Naive B cell (primary cell): ENCODE measurements at regions not wholly inside any gene's neighbourhood (a gene's known extent, or its start where the extent isn't known, plus 50 kb on each side); places are given as distances from the start of the nearest gene placed in this dataset.
"Not testable (repeated sequence)": the region's sequence is repeated elsewhere in the genome, so short reads cannot be mapped to it uniquely, and the experiment has no call there.

Source experiments
- ATAC-seq, 2 donors: fragments of 150-1000 bp; cut with Tn5 transposase; 2 replicates each; pipeline ENCODE4 v1.10.0; 2021; ENCODE audit warnings: low read depth in 2 of 2, mild to moderate bottlenecking in 2 of 2, moderate library complexity in 2 of 2
- DNase-seq: peaks from one replicate; pipeline ENCODE4 v3.0.0; 2022
- H3K27ac Mint-ChIP-seq, 6 donors: one replicate each; pipeline ENCODE4 v1.8.0; 2020 to 2022; ENCODE audit warnings: mild to moderate bottlenecking in 6 of 6, mixed read lengths in 6 of 6, moderate library complexity in 5 of 6, inconsistent platforms in 2 of 6
- H3K27me3 Mint-ChIP-seq, 3 donors: one replicate each; pipeline ENCODE4 v1.8.0; 2021 to 2022; ENCODE audit warnings: mixed read lengths in 3 of 3, mild to moderate bottlenecking in 1 of 3
- H3K36me3 Mint-ChIP-seq, 2 donors: one replicate each; pipeline ENCODE4 v1.8.0; 2020 to 2022; ENCODE audit warnings: mixed read lengths in 2 of 2, inconsistent platforms in 1 of 2, mild to moderate bottlenecking in 1 of 2
- H3K4me1 Mint-ChIP-seq, 3 donors: one replicate each; pipeline ENCODE4 v1.8.0; 2020 to 2022; ENCODE audit warnings: mixed read lengths in 3 of 3, inconsistent platforms in 1 of 3, mild to moderate bottlenecking in 1 of 3, moderate library complexity in 1 of 3
- H3K4me3 Mint-ChIP-seq, 8 donors: one replicate each; pipeline ENCODE4 v1.8.0; 2020 to 2022; ENCODE audit warnings: mild to moderate bottlenecking in 8 of 8, mixed read lengths in 8 of 8, moderate library complexity in 8 of 8, inconsistent platforms in 2 of 8
- H3K9me3 Mint-ChIP-seq, 7 donors: one replicate each; pipeline ENCODE4 v1.8.0; 2020 to 2022; ENCODE audit warnings: mixed read lengths in 7 of 7, mild to moderate bottlenecking in 5 of 7, inconsistent platforms in 2 of 7, moderate library complexity in 1 of 7

DNA sequence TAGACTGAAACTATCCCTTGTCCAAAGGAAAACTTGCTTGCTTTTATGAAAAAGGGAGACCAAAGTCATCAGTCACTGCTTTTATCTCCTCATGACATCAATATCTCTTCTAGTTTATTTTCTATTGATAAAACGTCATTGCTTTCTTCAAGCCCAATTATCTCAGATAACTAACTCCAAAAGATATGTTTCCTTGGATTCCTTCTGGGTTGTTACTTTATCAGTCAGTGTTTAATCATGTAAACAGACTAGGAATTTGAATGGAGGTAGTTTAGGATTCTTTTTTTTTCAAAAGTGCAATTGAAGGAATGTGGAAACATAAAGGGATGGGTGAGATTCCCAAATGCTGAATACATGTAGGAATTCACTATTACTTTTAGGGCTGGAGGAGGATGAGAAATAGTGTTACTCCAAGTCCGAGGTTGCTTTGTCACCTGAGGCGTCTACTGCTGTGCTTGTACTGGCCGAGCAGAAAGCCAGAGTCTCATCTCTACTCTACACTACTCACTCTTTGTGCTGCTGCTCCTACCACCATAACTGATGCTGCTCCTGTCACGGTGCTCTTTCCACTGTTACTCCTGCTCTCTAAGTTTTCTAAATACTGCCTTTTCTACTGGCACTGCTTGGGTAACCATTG is 1697.1 kb upstream of the NUDT12 start:
- Mint-ChIP-seq H3K36me3 (no peaks in the 10 kb centered on the region), H3K27ac (no peak overlapping the region), H3K9me3 (peaks cover 0 to 16% (median 0%) of the 10 kb centered on the region in 7 donors)

GRCh38 chr5:105238561-105238960 is 1676.0 kb upstream of the NUDT12 start:
- no peaks in the 10 kb centered on the region for H3K27me3 Mint-ChIP-seq

More for the DNA sequence above, 1697.1 kb upstream of the NUDT12 start:
- no peak overlapping the region for H3K4me3 Mint-ChIP-seq
- DNase-seq (no peak), ATAC-seq (no peak)
- no peaks in the 10 kb centered on the region for H3K4me1 Mint-ChIP-seq
- H3K27me3 Mint-ChIP-seq, result no peaks in the 10 kb centered on the region

GRCh38 chr5:105230516-105231157 is 1668.0 kb upstream of the NUDT12 start:
- DNase-seq (no peak), ATAC-seq (no peak)
- no peak overlapping the region for H3K27ac Mint-ChIP-seq
- H3K4me1 Mint-ChIP-seq, result no peaks in the 10 kb centered on the region
- no peak overlapping the region for H3K4me3 Mint-ChIP-seq
- H3K27me3 Mint-ChIP-seq, result no peaks in the 10 kb centered on the region
- H3K36me3 Mint-ChIP-seq, result no peaks in the 10 kb centered on the region
- peaks cover 0 to 4% (median 0%) of the 10 kb centered on the region in 7 donors for H3K9me3 Mint-ChIP-seq

More at GRCh38 chr5:105238561-105238960, 1676.0 kb upstream of the NUDT12 start:
- ATAC-seq, result no peak
- H3K4me1 Mint-ChIP-seq, result no peaks in the 10 kb centered on the region
- H3K9me3 Mint-ChIP-seq, result peaks cover 0 to 2% (median 0%) of the 10 kb centered on the region in 7 donors
- H3K4me3 Mint-ChIP-seq, result no peak overlapping the region
- H3K27ac Mint-ChIP-seq, result no peak overlapping the region
- no peak for DNase-seq
- H3K36me3 Mint-ChIP-seq, result no peaks in the 10 kb centered on the region

- peaks cover 0 to 4% (median 1%) of the 10 kb centered on the region in 7 donors for H3K9me3 Mint-ChIP-seq
- no peak for DNase-seq
- H3K4me1 Mint-ChIP-seq, result no peaks in the 10 kb centered on the region
- no peaks in the 10 kb centered on the region for H3K27me3 Mint-ChIP-seq
- no peak overlapping the region for H3K4me3 Mint-ChIP-seq
- H3K27ac Mint-ChIP-seq, result no peak overlapping the region
- no peaks in the 10 kb centered on the region for H3K36me3 Mint-ChIP-seq
- no peak for ATAC-seq
Measured at GRCh38 chr5:105218018-105218417, 1655.4 kb upstream of the NUDT12 start.

DNA sequence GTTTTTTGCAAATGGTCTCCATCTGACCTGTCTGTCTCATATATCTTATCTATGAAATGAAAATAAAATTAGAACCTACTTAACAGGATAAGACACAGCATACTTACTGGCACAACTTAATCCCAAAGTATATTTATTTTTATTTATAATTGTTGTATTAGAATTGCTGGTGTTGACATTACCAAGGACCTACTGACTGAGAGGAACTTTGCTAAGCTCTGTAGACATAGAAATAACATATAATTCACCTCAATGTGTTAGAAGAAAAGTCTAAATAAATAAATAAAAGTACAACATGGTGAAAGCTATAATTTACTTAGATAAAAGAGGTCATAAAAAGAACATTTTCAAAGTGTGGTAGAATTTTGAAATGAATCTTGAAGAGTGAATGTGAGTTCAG is 1650.5 kb upstream of the NUDT12 start:
- ATAC-seq (no peak), DNase-seq (no peak)
- no peaks in the 10 kb centered on the region for H3K27me3 Mint-ChIP-seq
- H3K4me1 Mint-ChIP-seq, result no peaks in the 10 kb centered on the region
- H3K36me3 Mint-ChIP-seq, result no peaks in the 10 kb centered on the region
- peaks cover 0 to 10% (median 1%) of the 10 kb centered on the region in 7 donors for H3K9me3 Mint-ChIP-seq
- H3K4me3 Mint-ChIP-seq, result no peak overlapping the region
- no peak overlapping the region for H3K27ac Mint-ChIP-seq

GRCh38 chr5:105207066-105207465 is 1644.5 kb upstream of the NUDT12 start:
- H3K9me3 Mint-ChIP-seq, result peaks cover 0 to 11% (median 7%) of the 10 kb centered on the region in 7 donors
- no peaks in the 10 kb centered on the region for H3K4me1 Mint-ChIP-seq
- no peak overlapping the region for H3K27ac Mint-ChIP-seq
- H3K36me3 Mint-ChIP-seq, result no peaks in the 10 kb centered on the region
- no peak for ATAC-seq
- peak overlapping the region in 1 of 8 donors; percentile 37 for H3K4me3 Mint-ChIP-seq
- H3K27me3 Mint-ChIP-seq, result no peaks in the 10 kb centered on the region
- no peak for DNase-seq

DNA sequence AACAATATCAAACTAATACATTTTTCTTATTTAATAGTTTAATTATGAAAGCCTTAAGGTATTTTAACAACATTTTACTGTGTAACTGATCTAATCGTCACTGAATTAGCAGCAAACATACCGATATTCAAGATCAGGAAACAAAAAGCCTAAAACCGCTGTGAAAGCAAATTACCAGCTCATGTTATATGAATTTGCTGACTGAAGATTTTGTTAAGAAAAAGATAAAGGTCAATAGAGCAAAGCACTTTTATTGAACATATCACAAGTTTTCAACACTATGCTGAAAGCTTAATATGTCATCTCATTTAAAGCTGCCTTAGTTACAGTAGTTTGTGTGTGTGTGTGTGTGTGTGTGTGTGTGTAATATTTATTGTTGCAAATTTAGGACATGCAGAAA is 1634.9 kb upstream of the NUDT12 start:
- ATAC-seq (no peak), DNase-seq (no peak)
- Mint-ChIP-seq H3K27me3 (no peaks in the 10 kb centered on the region), H3K9me3 (peaks cover 0 to 9% (median 7%) of the 10 kb centered on the region in 7 donors), H3K4me1 (no peaks in the 10 kb centered on the region), H3K27ac (no peak overlapping the region), H3K4me3 (no peak overlapping the region), H3K36me3 (no peaks in the 10 kb centered on the region)

- Mint-ChIP-seq H3K36me3 (no peaks in the 10 kb centered on the region), H3K4me3 (no peak overlapping the region), H3K27ac (no peak overlapping the region), H3K27me3 (no peaks in the 10 kb centered on the region), H3K4me1 (no peaks in the 10 kb centered on the region), H3K9me3 (peaks cover 0 to 8% (median 0%) of the 10 kb centered on the region in 7 donors)
- DNase-seq, result no peak
- ATAC-seq, result no peak
Measured at GRCh38 chr5:105195765-105196164, 1633.2 kb upstream of the NUDT12 start.

GRCh38 chr5:105172918-105173317 is 1610.3 kb upstream of the NUDT12 start:
- Mint-ChIP-seq H3K27me3 (no peaks in the 10 kb centered on the region), H3K9me3 (peaks cover 0 to 8% (median 2%) of the 10 kb centered on the region in 7 donors), H3K27ac (no peak overlapping the region), H3K4me3 (no peak overlapping the region), H3K4me1 (no peaks in the 10 kb centered on the region), H3K36me3 (no peaks in the 10 kb centered on the region)
- no peak for ATAC-seq
- no peak for DNase-seq

DNA sequence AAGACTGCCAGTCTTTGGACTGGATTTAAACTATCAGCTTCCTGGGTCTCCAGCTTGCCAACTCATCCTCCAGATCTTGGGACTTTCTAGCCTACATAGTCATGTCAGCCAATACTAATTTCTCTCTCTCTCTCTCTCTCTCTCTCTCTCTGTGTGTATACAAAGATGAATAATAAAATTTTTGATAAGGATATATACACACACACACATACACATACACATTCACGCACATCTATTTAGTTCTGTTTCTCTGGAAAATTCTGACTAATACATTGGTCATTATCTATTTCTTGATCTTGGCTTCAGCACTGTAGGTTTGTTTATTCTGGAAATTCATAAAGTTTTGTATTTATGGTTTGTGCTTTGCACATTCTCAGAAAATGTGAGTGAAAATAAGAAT is 1606.2 kb upstream of the NUDT12 start:
- Mint-ChIP-seq H3K4me3 (no peak overlapping the region), H3K9me3 (peaks cover 0 to 12% (median 3%) of the 10 kb centered on the region in 7 donors), H3K4me1 (no peaks in the 10 kb centered on the region), H3K36me3 (no peaks in the 10 kb centered on the region), H3K27me3 (no peaks in the 10 kb centered on the region), H3K27ac (no peak overlapping the region)
- ATAC-seq, result no peak
- no peak for DNase-seq

- no peaks in the 10 kb centered on the region for H3K27me3 Mint-ChIP-seq
Measured at GRCh38 chr5:105167092-105167491, 1604.5 kb upstream of the NUDT12 start.

GRCh38 chr5:105163547-105163946 is 1601.0 kb upstream of the NUDT12 start:
- Mint-ChIP-seq H3K36me3 (no peaks in the 10 kb centered on the region), H3K9me3 (peaks cover 5 to 21% (median 8%) of the 10 kb centered on the region in 7 donors), H3K4me3 (no peak overlapping the region), H3K27me3 (no peaks in the 10 kb centered on the region), H3K4me1 (no peaks in the 10 kb centered on the region), H3K27ac (no peak overlapping the region)
- DNase-seq (no peak), ATAC-seq (no peak)

More at GRCh38 chr5:105167092-105167491, 1604.5 kb upstream of the NUDT12 start:
- peaks cover 3 to 14% (median 6%) of the 10 kb centered on the region in 7 donors for H3K9me3 Mint-ChIP-seq
- no peak overlapping the region for H3K4me3 Mint-ChIP-seq
- no peak overlapping the region for H3K27ac Mint-ChIP-seq
- no peaks in the 10 kb centered on the region for H3K4me1 Mint-ChIP-seq
- DNase-seq (no peak), ATAC-seq (no peak)
- H3K36me3 Mint-ChIP-seq, result no peaks in the 10 kb centered on the region

DNA sequence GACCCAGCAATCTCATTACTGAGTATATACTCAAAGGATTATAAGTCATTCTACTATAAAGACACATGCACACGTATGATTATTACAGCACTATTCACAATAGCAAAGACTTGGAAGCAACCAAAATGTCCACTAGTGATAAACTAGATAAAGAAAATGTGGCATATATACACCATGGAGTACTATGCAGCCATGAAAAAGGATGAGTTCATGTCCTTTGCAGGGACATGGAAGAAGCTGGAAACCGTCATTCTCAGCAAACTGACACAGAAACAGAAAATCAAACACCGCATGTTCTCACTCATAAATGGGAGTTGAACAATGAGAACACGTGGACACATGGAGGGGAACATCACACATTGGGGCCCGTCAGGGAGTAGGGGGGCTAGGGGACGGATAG is 1600.0 kb upstream of the NUDT12 start:
- H3K4me1 Mint-ChIP-seq, H3K36me3 Mint-ChIP-seq, DNase-seq, ATAC-seq, H3K27me3 Mint-ChIP-seq, H3K27ac Mint-ChIP-seq: not testable (repeated sequence)
- peaks cover 4 to 17% (median 7%) of the 10 kb centered on the region in 7 donors for H3K9me3 Mint-ChIP-seq
- H3K4me3 Mint-ChIP-seq, result peak overlapping the region in 1 of 8 donors; percentile 44

- ATAC-seq (no peak), DNase-seq (no peak)
- H3K4me3 Mint-ChIP-seq, result no peak overlapping the region
- H3K36me3 Mint-ChIP-seq, result no peaks in the 10 kb centered on the region
- H3K9me3 Mint-ChIP-seq, result peaks cover 0 to 17% (median 10%) of the 10 kb centered on the region in 7 donors
- no peaks in the 10 kb centered on the region for H3K27me3 Mint-ChIP-seq
- H3K27ac Mint-ChIP-seq, result no peak overlapping the region
- H3K4me1 Mint-ChIP-seq, result no peaks in the 10 kb centered on the region
Measured at GRCh38 chr5:105158526-105158925, 1595.9 kb upstream of the NUDT12 start.
